Cardiac muscle cell (in vitro differentiated cells and primary cell): ENCODE measurements at regions not wholly inside any gene's neighbourhood (a gene's known extent, or its start where the extent isn't known, plus 50 kb on each side); places are given as distances from the start of the nearest gene placed in this dataset.

ENCODE experiments used
- DNase-seq, 2 donors: peaks; one replicate each; pipeline versions ENCODE4 v3.0.0 to v3.0.0-alpha.2; 2010 to 2017; ENCODE audit warnings: low read depth in 1 of 2, low spot score in 1 of 2
- H3K27ac ChIP-seq: fragments of 200-600 bp; sonication (generic); 2 replicates; pipeline ENCODE4 v1.5.1; 2016
- H3K27me3 ChIP-seq: fragments of 200-600 bp; sonication (generic); 2 replicates; pipeline ENCODE4 v1.6.0; 2016; ENCODE audit warnings: control low read depth
- H3K36me3 ChIP-seq: fragments of 200-600 bp; sonication (generic); 2 replicates; pipeline ENCODE4 v1.5.1; 2016; ENCODE audit warnings: control low read depth
- H3K4me1 ChIP-seq: fragments of 200-600 bp; sonication (generic); 2 replicates; pipeline ENCODE4 v1.8.1; 2017; ENCODE audit warnings: low read depth, mild to moderate bottlenecking, mixed run types
- H3K4me3 ChIP-seq: fragments of 200-600 bp; sonication (generic); 2 replicates; pipeline ENCODE4 v1.5.1; 2016; ENCODE audit warnings: mild to moderate bottlenecking
- H3K9me3 ChIP-seq: fragments of 200-600 bp; sonication (generic); 2 replicates; pipeline ENCODE4 v1.5.1; 2017; ENCODE audit warnings: low read depth, mild to moderate bottlenecking, control low read depth
- TF ChIP-seq, protein P1 (sequence below): IDR thresholded peaks from 2 replicates; pipeline ENCODE4 v1.5.1; 2012; ENCODE audit warnings: low read depth, mild to moderate bottlenecking, low read length

- DNase-seq = no peak
- Histone ChIP-seq H3K4me1 (no peaks in the 10 kb centered on the region), H3K36me3 (no peaks in the 10 kb centered on the region), H3K4me3 (no peak overlapping the region), H3K27ac (no peak overlapping the region), H3K9me3 (no peaks in the 10 kb centered on the region), H3K27me3 (no peaks in the 10 kb centered on the region)
- TF ChIP-seq, protein P1, sequence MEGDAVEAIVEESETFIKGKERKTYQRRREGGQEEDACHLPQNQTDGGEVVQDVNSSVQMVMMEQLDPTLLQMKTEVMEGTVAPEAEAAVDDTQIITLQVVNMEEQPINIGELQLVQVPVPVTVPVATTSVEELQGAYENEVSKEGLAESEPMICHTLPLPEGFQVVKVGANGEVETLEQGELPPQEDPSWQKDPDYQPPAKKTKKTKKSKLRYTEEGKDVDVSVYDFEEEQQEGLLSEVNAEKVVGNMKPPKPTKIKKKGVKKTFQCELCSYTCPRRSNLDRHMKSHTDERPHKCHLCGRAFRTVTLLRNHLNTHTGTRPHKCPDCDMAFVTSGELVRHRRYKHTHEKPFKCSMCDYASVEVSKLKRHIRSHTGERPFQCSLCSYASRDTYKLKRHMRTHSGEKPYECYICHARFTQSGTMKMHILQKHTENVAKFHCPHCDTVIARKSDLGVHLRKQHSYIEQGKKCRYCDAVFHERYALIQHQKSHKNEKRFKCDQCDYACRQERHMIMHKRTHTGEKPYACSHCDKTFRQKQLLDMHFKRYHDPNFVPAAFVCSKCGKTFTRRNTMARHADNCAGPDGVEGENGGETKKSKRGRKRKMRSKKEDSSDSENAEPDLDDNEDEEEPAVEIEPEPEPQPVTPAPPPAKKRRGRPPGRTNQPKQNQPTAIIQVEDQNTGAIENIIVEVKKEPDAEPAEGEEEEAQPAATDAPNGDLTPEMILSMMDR = no peak
Observed at GRCh38 chr10:43971306-43971705, 322.6 kb upstream of the ZNF32 start.

GRCh38 chr10:43970717-43971116, 322.0 kb upstream of the ZNF32 start:
- Histone ChIP-seq H3K9me3 (no peaks in the 10 kb centered on the region), H3K4me3 (no peak overlapping the region), H3K27ac (no peak overlapping the region), H3K4me1 (no peaks in the 10 kb centered on the region), H3K36me3 (no peaks in the 10 kb centered on the region), H3K27me3 (no peaks in the 10 kb centered on the region)
- peak in 1 of 2 donors; percentile 11 for DNase-seq
- TF ChIP-seq, protein P1 = no peak

DNA sequence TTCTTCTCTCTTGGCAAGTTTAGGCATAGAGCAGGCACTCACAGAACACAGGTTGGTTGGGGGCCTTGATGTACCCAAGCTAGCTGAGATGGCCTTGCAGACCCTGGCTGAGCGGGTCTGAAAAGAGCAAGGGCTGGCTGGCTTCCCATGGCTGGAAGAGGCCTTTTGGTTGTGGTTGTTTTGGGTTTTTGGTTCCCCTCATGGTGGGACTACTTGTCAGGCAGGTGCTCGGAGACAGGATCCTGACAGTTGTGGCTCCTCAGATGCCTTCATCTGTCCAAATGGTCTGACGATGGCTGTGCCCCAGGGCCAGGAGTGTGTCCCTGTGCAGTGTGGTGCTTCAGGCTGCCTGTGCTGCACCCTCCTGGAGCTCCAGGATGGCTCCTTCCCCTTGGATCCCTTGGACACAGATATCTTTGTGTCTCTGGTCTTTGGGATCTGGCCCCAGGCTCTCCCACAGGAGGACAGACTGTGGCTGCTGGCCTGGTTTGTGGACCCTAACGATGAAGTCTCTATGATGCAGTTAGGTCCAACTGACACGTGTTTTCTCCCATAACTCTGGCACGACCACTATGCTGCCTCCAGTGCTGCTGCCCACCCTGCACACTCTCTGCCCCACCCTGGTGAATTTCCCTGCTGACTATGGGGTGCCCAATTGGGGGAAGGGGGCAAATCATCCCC, 321.5 kb upstream of the ZNF32 start:
- Histone ChIP-seq H3K9me3 (no peaks in the 10 kb centered on the region), H3K4me3 (no peak overlapping the region), H3K4me1 (no peaks in the 10 kb centered on the region), H3K36me3 (no peaks in the 10 kb centered on the region), H3K27ac (no peak overlapping the region), H3K27me3 (no peaks in the 10 kb centered on the region)
- no peak for DNase-seq
- TF ChIP-seq, protein P1 = no peak

DNA sequence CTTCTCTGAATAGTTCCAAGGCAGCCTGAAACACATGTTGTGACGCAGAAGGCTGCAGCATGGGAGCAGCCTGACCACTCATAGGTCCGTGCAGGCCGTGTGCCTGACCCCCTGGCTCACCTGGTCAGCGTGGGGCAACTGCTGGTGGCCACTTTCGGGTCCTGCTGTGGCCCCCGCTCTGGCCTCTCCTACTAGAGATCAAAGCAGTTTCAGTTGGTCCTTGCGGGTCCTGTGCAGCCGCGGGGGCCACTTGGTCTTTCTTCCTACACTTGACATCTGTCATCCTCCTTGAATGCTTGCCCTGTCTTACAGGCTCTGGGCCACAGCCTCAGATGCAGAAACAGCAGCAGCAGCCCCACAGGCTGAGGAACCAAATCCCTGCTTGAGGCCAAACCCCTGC, 320.8 kb upstream of the ZNF32 start:
- Histone ChIP-seq H3K36me3 (no peaks in the 10 kb centered on the region), H3K4me3 (no peak overlapping the region), H3K4me1 (no peaks in the 10 kb centered on the region), H3K27me3 (no peaks in the 10 kb centered on the region), H3K9me3 (no peaks in the 10 kb centered on the region), H3K27ac (no peak overlapping the region)
- no peak for DNase-seq
- TF ChIP-seq, protein P1 = no peak

- Histone ChIP-seq H3K36me3 (no peaks in the 10 kb centered on the region), H3K4me3 (no peak overlapping the region), H3K9me3 (no peaks in the 10 kb centered on the region), H3K27me3 (no peaks in the 10 kb centered on the region), H3K4me1 (no peaks in the 10 kb centered on the region), H3K27ac (no peak overlapping the region)
- no peak for DNase-seq
- TF ChIP-seq, protein P1 = no peak
Observed at GRCh38 chr10:43968961-43969360, 320.3 kb upstream of the ZNF32 start.
